Inferior parietal cortex (tissue), 1 donor: ENCODE measurements at regions not wholly inside any gene's neighbourhood (a gene's known extent, or its start where the extent isn't known, plus 50 kb on each side); places are given as distances from the start of the nearest gene placed in this dataset.

Experiments used
- DNase-seq: peaks from one replicate; pipeline ENCODE4 v3.0.0-alpha.2; 2016; ENCODE audit errors: extremely low spot score

DNA sequence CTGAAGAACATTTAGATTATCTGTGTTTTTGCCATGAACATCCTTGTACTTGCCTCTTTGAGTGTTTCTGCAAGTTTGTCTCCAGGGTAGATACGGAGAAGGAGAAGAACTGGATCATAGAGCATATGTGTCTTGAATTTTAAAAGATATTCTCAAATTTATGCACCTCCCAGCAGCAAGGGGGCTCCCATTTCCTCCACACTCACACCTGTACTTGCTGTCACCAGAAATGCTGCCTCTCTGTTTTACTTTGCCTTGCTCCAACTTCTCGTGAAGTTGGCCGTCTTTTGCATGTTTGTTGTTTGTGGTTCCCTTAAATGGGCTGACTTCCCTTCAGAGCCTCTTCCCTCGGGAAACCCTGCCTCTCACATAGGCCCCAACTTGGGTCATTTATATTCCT lies 171.0 kb downstream of the TFAP2C start:
- DNase-seq: no peak

- no peak for DNase-seq
These were observed 173.1 kb downstream of the TFAP2C start for GRCh38 chr20:56801971-56802755.

- DNase-seq: no peak
These were observed 173.7 kb downstream of the TFAP2C start for GRCh38 chr20:56802805-56803204.

GRCh38 chr20:56805313-56805712 lies 176.2 kb downstream of the TFAP2C start:
- DNase-seq: no peak

GRCh38 chr20:56805966-56806365 lies 176.9 kb downstream of the TFAP2C start:
- no peak for DNase-seq

DNA sequence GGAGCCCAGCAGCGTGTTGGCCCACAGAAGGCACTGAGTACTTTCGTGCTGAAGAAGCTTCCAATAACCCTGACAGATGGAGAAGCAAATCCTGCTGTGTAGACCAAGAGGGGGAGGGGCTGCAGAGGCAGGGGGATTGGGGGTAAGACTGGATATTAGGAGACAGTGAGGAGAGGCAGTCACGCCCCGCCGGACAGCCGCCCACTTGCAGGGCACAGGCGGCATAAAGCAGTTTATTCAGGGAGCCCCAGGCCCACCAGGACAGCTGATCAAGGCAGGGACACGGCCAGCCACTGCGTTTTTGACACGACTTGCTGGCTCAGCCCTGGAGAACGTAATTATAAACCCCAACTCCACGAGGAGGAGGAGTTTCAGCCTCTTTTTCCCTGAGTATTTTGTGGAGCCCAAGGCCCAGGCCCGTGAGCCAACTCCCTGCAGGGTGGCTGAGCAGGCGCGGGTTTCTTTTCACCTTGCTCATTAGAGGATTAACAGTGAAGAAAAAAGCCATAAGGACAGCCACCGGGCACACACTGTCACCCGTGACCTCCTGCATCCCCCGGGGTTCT lies 177.9 kb downstream of the TFAP2C start:
- no peak for DNase-seq

- no peak for DNase-seq
These were observed 179.1 kb downstream of the TFAP2C start for GRCh38 chr20:56808117-56808725.

DNA sequence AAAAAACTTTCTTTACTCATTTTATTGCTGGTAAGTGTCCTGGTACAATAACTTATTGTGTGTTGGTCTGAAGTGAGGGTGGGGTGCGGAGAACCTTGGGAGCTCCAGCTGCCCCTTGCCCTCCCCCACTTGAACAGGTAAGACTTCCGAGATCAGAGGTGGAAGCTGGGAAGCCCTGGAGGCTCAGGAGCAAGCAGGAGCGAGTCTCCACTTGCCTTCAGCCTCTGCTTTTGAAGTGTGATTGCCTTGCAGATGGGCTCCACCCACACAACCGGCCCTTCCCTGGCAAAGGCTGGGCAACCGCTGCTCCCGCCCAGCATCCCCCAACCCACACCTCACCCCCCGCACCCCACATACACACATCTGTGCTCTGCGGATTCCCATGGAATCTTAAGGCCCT lies 179.6 kb downstream of the TFAP2C start:
- DNase-seq: no peak

- DNase-seq: no peak
These were observed 180.6 kb downstream of the TFAP2C start for GRCh38 chr20:56809668-56810067.

DNA sequence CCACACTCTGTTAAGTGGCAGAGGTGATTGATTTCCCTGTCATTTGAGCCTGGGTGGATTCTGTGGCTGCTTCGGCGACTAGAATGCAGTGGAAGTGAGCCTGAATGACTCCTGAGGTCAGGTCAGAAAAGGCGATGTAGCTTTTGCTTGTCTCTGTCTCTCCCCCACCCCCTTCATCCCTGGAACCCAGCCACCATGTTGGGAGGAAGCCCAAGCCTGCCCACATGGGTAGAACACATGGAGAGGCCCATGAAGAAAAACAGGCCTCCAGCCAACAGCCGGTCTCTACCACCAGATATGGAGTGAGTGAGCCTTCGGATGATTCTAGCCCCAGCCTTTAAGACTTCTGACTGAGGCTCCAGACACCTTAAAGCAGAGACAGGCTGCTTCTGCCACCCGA lies 181.0 kb downstream of the TFAP2C start:
- no peak for DNase-seq

- no peak for DNase-seq
These were observed 186.7 kb downstream of the TFAP2C start for GRCh38 chr20:56815796-56816195.

- DNase-seq: no peak
These were observed 187.2 kb downstream of the TFAP2C start for GRCh38 chr20:56816349-56816748.

GRCh38 chr20:56817780-56818675 lies 188.9 kb downstream of the TFAP2C start:
- no peak for DNase-seq

GRCh38 chr20:56820984-56821383 lies 191.9 kb downstream of the TFAP2C start:
- DNase-seq: no peak

- DNase-seq: no peak
These were observed 197.2 kb downstream of the TFAP2C start for GRCh38 chr20:56826306-56826704.

DNA sequence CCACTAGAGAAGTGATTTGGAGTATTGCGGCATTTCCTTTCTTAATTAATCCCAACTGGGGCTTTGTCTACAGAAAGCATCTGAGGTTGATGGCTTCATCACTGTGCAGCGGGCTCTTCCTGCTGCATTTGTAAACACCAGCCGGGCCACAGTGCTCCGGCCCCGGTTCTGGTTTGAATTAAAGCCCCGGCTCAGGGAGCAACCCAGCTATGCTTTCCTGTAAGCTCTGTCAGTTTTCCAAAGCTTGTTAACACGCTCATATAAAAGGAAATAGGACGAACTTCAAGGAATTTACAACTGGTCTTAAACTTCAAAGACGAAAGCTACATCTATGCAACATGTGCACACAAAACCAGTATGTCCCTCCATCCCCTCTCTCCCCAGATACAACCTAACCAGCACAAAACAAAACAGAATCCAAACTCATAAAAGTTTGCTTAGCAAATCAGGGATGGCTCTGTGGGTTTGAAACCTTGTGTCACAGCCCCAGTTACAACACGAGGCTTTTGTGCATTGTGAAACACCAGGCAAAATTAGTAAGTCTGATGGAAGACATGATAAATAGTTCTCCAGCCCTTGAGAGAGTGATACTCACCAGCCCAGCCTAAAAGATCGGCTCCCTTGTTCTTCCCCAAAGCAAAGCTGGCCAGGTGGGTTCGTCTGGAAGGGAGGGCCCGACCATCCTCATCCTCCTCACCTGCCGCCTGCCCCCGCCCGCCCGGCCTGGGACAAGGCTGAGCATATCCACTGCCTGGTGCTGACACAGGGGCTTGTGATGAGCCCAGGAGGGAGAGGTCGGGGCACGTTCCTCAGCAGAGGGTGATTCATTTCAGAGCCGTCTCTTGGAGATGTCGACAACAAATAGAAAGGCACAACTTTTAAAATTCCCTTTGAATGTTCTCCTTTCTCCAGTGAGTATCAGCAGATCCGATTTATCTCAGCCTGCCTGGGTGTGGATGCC lies 197.9 kb downstream of the TFAP2C start:
- DNase-seq: no peak

DNA sequence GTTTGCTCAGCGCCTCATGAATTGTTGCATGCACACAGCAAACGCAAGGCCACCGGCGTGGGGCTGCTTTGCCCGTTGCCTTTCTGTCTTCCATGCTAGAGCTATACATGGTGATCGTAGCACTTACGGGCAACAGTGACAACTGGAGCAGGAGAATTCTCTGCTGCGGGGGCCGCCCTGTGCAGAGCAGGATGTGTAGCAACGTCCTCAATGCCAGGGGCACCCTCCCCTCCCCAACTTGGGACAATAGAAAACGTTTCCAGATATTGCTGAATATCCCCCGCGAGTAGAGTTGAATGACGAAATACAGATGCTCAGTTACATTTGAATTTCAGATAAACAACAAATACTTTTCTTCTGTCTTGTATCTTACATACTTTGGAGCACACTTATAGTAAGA lies 198.7 kb downstream of the TFAP2C start:
- DNase-seq: no peak

- no peak for DNase-seq
These were observed 199.3 kb downstream of the TFAP2C start for GRCh38 chr20:56828402-56828801.

- DNase-seq: no peak
These were observed 200.8 kb downstream of the TFAP2C start for GRCh38 chr20:56829788-56830385.

- no peak for DNase-seq
These were observed 202.7 kb downstream of the TFAP2C start for GRCh38 chr20:56831795-56832194.

- no peak for DNase-seq
These were observed 204.3 kb downstream of the TFAP2C start for GRCh38 chr20:56833427-56833826.
